Activated effector memory CD4-positive, alpha-beta T cell treated with anti-CD3 and anti-CD28 coated beads, Interleukin-2, amount 50 U/mL, for 16 hours (primary cell): ENCODE measurements at regions not wholly inside any gene's neighbourhood (a gene's known extent, or its start where the extent isn't known, plus 50 kb on each side); places are given as distances from the start of the nearest gene placed in this dataset.

Experiments
- DNase-seq: peaks from one replicate; pipeline ENCODE4 v3.0.0-alpha.2; 2020

- no peak for DNase-seq
These were observed 228.7 kb upstream of the NR4A3 start for GRCh38 chr9:99592834-99593574.

- DNase-seq: no peak
These were observed 228.1 kb upstream of the NR4A3 start for GRCh38 chr9:99593610-99594009.

- DNase-seq: no peak
These were observed 227.5 kb upstream of the NR4A3 start for GRCh38 chr9:99594056-99594780.

- no peak for DNase-seq
These were observed 225.9 kb upstream of the NR4A3 start for GRCh38 chr9:99595796-99596195.

- no peak for DNase-seq
These were observed 220.0 kb upstream of the NR4A3 start for GRCh38 chr9:99601571-99602111.

GRCh38 chr9:99602854-99603253 is 218.8 kb upstream of the NR4A3 start:
- DNase-seq: no peak

GRCh38 chr9:99605016-99605743 is 216.5 kb upstream of the NR4A3 start:
- no peak for DNase-seq

- DNase-seq: no peak
These were observed 215.4 kb upstream of the NR4A3 start for GRCh38 chr9:99606296-99606695.

DNA sequence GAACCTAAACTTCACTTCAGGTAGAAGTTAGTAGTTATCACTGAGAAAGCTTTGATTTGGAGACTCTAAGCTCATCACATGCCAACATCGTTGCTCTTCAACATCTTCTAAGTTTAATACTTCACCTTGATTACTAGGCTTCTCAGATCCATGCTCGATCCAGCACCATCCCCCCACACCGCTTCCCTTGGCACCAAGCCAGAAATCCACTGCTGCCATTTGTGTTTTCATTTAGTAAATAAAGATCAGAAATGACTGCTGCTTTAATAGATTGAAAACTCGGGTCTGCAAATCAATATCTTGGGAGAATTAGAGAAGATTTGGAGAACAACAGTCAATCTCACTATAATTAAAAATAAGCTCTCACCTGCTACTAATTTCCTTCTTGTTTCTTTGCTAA is 214.7 kb upstream of the NR4A3 start:
- no peak for DNase-seq

DNA sequence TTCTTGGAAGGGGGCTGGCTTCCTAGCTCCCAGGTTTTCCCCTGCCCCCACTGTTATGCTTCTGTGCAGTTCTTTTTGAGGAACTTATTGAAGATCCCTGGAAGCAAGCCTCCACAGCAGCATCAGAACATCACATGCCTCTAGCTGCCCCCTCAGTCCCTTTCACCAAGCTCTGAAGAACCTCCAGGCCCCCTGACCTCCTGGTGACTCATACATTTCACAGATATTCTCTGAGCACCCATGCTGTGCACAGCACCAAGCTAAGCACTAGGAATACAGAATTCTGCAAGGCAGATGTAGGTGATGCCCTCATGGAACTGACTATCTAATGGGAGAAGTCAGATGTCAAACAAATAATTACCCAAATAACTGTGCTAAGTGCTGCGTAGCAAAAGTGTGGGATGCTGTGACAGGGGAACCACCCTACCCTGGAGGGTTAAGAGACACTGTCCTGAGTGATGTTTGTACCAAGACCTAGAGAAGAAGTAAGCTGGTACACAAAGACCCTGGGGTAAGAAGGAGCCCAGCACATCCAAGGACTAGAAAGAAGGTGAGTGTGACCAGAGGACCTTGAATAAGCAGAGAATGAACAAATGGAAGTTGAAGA is 213.7 kb upstream of the NR4A3 start:
- DNase-seq: no peak

DNA sequence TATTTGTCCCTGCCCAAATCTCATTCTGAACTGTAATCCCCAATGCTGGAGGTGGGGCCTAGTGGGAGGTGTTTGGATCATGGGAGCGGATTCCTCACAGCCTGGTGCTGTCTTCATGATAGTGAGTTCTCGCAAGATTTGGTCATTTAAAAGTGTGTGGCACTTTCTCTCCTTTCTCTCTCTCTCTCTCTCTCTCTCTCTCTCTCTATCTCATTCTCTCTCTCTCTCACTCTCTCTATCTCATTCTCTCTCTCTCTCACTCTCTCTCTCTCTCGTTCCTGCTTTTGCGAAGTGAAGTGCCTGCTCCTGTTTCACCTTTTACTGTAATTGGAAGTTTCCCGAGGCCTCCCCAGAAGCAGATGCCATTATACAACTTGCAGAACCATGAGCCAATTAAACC is 207.3 kb upstream of the NR4A3 start:
- DNase-seq: no peak

DNA sequence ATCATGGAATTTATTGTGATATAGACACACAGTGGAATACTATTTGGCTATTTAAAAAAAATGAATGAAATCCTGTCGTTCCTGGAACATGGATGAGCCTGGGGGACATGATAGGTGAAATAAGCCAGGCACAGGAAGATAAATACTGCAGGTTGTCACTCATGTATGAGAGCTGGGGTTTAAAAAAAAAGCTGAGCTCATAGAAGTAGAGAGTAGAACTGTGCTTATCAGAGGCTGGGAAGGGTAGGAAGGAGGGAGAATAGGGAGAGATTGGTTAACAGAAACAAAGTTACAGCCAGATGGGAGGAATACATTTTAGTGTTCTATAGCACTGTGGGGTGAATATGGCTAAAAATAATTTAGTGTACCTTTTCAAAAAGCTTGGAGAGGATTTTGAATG is 200.6 kb upstream of the NR4A3 start:
- no peak for DNase-seq

GRCh38 chr9:99622679-99623078 is 199.0 kb upstream of the NR4A3 start:
- DNase-seq: no peak

GRCh38 chr9:99623780-99624364 is 197.8 kb upstream of the NR4A3 start:
- no peak for DNase-seq

- no peak for DNase-seq
These were observed 197.0 kb upstream of the NR4A3 start for GRCh38 chr9:99624499-99625233.

DNA sequence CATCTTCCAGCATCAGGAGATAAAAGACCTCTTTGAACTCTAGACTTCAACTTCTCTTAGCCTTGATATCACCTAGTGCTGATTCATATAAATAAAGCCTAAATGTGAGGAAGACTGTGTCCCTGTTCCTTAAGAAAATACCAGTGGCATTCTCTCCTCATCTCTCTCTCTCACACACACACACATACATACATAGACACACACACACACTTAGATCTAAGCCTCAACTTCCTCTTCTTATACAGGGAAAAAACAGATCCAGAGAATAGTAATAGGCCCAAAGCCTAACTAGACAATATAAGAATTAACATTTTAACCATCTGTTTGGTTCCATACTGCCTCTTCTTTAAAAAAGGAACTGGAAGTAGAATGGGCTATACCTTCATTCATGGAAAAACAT is 195.3 kb upstream of the NR4A3 start:
- no peak for DNase-seq

DNA sequence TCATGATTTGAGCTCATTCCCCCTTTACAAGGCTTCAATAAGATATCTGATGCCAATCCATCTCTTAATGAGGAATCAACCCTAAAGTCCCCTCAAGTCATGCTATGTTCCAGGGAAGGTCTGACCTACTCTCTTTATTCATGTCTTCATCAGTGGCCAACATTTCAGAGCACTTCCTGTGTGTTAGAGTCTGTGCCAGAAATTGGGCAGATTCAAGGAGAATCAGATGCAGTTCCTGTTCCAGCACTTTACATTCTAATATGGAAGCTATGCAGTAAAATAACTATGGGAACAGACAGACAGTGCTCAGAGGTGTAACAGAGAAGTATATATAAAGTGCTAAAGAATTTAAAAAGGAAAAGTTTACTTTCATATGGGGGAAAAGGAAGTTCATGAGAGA is 193.4 kb upstream of the NR4A3 start:
- no peak for DNase-seq

- no peak for DNase-seq
These were observed 192.7 kb upstream of the NR4A3 start for GRCh38 chr9:99628849-99629620.

GRCh38 chr9:99632349-99633038 is 189.2 kb upstream of the NR4A3 start:
- no peak for DNase-seq

GRCh38 chr9:99633265-99633664 is 188.4 kb upstream of the NR4A3 start:
- DNase-seq: no peak

DNA sequence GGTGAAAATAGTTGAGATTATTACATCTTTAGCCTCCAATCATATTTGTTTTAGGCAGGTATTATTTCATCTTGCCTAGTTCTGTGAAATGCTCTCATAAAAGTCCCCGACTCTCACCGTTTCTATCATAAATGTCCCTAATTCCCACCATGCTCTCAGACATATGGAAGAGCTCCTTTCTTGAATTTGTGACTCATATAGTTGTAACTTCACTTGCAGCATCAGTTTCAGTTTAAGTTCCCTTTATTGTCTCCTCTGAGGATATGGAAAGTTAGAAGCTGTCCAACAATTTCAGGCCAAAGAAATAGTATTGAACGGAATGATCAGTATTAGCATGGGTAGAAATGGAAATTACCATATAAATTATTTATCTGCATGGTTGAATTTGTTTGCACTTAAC is 187.5 kb upstream of the NR4A3 start:
- DNase-seq: no peak
